K562 (cell line): ENCODE measurements at regions not wholly inside any gene's neighbourhood (a gene's known extent, or its start where the extent isn't known, plus 50 kb on each side); places are given as distances from the start of the nearest gene placed in this dataset.

ENCODE experiments used
- ARID1B ChIP-seq: fragments of 450-650 bp; IDR thresholded peaks from 2 replicates; pipeline ENCODE4 v1.6.1; 2016; ENCODE audit warnings: antibody characterized with exemption, mild to moderate bottlenecking, inconsistent platforms
- BCL6 ChIP-seq: fragments of 250-450 bp; sonication (Bioruptor Pico); IDR thresholded peaks from 2 replicates; pipeline ENCODE4 v1.4.0; 2020
- C11orf30 ChIP-seq: fragments of 450-650 bp; IDR thresholded peaks from 2 replicates; pipeline ENCODE4 v1.6.1; 2016; ENCODE audit warnings: low read depth, mild to moderate bottlenecking
- CBX1 ChIP-seq: sonication (generic); IDR thresholded peaks from 2 replicates; pipeline ENCODE4 v1.6.1; 2016; ENCODE audit warnings: antibody characterized with exemption, low read depth, mild to moderate bottlenecking
- CC2D1A ChIP-seq: fragments of 450-650 bp; IDR thresholded peaks from 2 replicates; pipeline ENCODE4 v1.6.1; 2017; ENCODE audit warnings: mild to moderate bottlenecking
- CHD2 ChIP-seq: IDR thresholded peaks from 2 replicates; pipeline ENCODE4 v1.6.1; 2011; ENCODE audit warnings: low read depth, low read length
- CREBBP ChIP-seq: IDR thresholded peaks from one replicate; pipeline ENCODE4 v1.6.1; 2012; ENCODE audit warnings: low read depth, mild to moderate bottlenecking, control low read depth, inconsistent platforms, low read length
- NFXL1 ChIP-seq: fragments of 450-650 bp; formaldehyde crosslinking; IDR thresholded peaks from 2 replicates; pipeline ENCODE4 v1.4.0; 2021; ENCODE audit warnings: mild to moderate bottlenecking
- NONO ChIP-seq, 2 experiments: fragments of 200-400 bp in 1 of 2; fragments of 450-650 bp in 1 of 2; formaldehyde crosslinking in 1 of 2; IDR thresholded peaks; 2 replicates each; pipeline ENCODE4 v1.6.1; 2017; ENCODE audit warnings: low read depth in 2 of 2, mild to moderate bottlenecking in 2 of 2, moderate library complexity in 2 of 2, low read length in 1 of 2
- NR2C2 ChIP-seq, 2 experiments: fragments of 200-800 bp in 1 of 2; sonication (Bioruptor generic) in 1 of 2; sonication (generic) in 1 of 2; formaldehyde crosslinking in 1 of 2; IDR thresholded peaks; 2 replicates each; pipeline versions ENCODE4 v1.6.1 to v1.8.0; 2016 to 2022; ENCODE audit warnings: mild to moderate bottlenecking in 1 of 2, missing compliant biosample characterization in 1 of 2, missing genetic modification characterization in 1 of 2, missing genetic modification reagents in 1 of 2
- TCF3 ChIP-seq: sonication (generic); formaldehyde crosslinking; IDR thresholded peaks from 2 replicates; pipeline ENCODE4 v1.4.0; 2020; ENCODE audit warnings: mild to moderate bottlenecking, missing genetic modification reagents
- ZNF780A ChIP-seq: fragments of 250-450 bp; sonication (Bioruptor Pico); IDR thresholded peaks from 2 replicates; pipeline ENCODE4 v1.5.0; 2021; ENCODE audit warnings: mild to moderate bottlenecking
- ZNF830 ChIP-seq: fragments of 250-450 bp; sonication (Bioruptor Pico); IDR thresholded peaks from 2 replicates; pipeline ENCODE4 v1.5.0; 2021; ENCODE audit warnings: mild to moderate bottlenecking
- TF ChIP-seq, protein P1 (sequence below), 3 experiments: fragments of 200-800 bp in 1 of 3; fragments of 250-450 bp in 1 of 3; fragments of 450-650 bp in 1 of 3; sonication (Bioruptor Pico) in 1 of 3; sonication (Bioruptor generic) in 1 of 3; formaldehyde crosslinking in 1 of 3; IDR thresholded peaks; 2 replicates each; pipeline versions ENCODE4 v1.6.1 to v1.8.0; 2016 to 2022; ENCODE audit warnings: mild to moderate bottlenecking in 2 of 3, missing genetic modification characterization in 2 of 3, missing compliant biosample characterization in 1 of 3, moderate library complexity in 1 of 3
- TF ChIP-seq, protein P2 (sequence below): fragments of 150-350 bp; conservative IDR thresholded peaks from 2 replicates; pipeline ENCODE4 v1.6.1; 2014; ENCODE audit warnings: low read length
- TF ChIP-seq, protein P3 (sequence below): fragments of 200-800 bp; sonication (Bioruptor generic); IDR thresholded peaks from 2 replicates; pipeline ENCODE4 v1.6.1; 2016; ENCODE audit warnings: missing genetic modification characterization, missing compliant biosample characterization

DNA sequence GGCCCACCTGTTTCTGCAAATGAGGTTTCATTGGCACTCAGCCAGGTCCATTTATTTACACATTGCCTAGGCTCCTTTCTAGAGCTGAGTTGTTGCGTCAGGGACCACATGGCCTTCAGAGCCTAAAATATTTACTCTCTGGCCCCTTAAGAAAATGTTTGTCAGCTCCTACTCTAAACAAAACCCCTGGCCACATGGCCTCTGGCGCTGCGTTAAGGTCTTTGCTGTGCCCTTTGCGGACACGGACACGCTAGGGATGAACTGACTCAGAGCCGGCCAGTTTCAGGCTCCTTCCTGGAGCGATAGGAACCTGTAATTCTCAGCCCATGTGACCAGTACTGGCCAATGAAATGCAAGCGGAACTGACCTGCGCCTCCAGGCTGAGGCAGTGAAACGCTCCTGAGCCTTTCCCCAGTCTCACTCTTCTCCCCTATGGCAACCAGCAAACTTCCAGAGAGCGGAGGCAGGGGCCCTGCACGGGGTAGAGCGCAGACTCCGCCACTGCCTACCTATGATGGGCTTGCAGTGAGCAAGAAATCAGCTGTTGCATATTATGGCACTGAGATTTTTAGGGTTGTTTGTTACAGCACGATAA, 160.3 kb downstream of the ETS2 start (continued):
- TF ChIP-seq, protein P1, sequence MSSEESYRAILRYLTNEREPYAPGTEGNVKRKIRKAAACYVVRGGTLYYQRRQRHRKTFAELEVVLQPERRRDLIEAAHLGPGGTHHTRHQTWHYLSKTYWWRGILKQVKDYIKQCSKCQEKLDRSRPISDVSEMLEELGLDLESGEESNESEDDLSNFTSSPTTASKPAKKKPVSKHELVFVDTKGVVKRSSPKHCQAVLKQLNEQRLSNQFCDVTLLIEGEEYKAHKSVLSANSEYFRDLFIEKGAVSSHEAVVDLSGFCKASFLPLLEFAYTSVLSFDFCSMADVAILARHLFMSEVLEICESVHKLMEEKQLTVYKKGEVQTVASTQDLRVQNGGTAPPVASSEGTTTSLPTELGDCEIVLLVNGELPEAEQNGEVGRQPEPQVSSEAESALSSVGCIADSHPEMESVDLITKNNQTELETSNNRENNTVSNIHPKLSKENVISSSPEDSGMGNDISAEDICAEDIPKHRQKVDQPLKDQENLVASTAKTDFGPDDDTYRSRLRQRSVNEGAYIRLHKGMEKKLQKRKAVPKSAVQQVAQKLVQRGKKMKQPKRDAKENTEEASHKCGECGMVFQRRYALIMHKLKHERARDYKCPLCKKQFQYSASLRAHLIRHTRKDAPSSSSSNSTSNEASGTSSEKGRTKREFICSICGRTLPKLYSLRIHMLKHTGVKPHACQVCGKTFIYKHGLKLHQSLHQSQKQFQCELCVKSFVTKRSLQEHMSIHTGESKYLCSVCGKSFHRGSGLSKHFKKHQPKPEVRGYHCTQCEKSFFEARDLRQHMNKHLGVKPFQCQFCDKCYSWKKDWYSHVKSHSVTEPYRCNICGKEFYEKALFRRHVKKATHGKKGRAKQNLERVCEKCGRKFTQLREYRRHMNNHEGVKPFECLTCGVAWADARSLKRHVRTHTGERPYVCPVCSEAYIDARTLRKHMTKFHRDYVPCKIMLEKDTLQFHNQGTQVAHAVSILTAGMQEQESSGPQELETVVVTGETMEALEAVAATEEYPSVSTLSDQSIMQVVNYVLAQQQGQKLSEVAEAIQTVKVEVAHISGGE (CRISPR knock-in tag; IDR thresholded peaks at IDR 0.05) = peak in 1 of 3 experiments; percentile 63; a peak in 1 of 6 replicates
- TF ChIP-seq ZNF780A = no peak
- TF ChIP-seq C11orf30 = no peak
- TF ChIP-seq, protein P2, sequence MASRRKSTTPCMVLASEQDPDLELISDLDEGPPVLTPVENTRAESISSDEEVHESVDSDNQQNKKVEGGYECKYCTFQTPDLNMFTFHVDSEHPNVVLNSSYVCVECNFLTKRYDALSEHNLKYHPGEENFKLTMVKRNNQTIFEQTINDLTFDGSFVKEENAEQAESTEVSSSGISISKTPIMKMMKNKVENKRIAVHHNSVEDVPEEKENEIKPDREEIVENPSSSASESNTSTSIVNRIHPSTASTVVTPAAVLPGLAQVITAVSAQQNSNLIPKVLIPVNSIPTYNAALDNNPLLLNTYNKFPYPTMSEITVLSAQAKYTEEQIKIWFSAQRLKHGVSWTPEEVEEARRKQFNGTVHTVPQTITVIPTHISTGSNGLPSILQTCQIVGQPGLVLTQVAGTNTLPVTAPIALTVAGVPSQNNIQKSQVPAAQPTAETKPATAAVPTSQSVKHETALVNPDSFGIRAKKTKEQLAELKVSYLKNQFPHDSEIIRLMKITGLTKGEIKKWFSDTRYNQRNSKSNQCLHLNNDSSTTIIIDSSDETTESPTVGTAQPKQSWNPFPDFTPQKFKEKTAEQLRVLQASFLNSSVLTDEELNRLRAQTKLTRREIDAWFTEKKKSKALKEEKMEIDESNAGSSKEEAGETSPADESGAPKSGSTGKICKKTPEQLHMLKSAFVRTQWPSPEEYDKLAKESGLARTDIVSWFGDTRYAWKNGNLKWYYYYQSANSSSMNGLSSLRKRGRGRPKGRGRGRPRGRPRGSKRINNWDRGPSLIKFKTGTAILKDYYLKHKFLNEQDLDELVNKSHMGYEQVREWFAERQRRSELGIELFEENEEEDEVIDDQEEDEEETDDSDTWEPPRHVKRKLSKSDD = no peak
- no peak for TF ChIP-seq NR2C2 (CRISPR knock-in tag; IDR thresholded peaks at IDR 0.05)
- peak; percentile 51; the same call in 1 of the 2 replicates for TF ChIP-seq NR2C2 (tag; IDR thresholded peaks at IDR 0.05)
- no peak for TF ChIP-seq ARID1B
- TF ChIP-seq, protein P3, sequence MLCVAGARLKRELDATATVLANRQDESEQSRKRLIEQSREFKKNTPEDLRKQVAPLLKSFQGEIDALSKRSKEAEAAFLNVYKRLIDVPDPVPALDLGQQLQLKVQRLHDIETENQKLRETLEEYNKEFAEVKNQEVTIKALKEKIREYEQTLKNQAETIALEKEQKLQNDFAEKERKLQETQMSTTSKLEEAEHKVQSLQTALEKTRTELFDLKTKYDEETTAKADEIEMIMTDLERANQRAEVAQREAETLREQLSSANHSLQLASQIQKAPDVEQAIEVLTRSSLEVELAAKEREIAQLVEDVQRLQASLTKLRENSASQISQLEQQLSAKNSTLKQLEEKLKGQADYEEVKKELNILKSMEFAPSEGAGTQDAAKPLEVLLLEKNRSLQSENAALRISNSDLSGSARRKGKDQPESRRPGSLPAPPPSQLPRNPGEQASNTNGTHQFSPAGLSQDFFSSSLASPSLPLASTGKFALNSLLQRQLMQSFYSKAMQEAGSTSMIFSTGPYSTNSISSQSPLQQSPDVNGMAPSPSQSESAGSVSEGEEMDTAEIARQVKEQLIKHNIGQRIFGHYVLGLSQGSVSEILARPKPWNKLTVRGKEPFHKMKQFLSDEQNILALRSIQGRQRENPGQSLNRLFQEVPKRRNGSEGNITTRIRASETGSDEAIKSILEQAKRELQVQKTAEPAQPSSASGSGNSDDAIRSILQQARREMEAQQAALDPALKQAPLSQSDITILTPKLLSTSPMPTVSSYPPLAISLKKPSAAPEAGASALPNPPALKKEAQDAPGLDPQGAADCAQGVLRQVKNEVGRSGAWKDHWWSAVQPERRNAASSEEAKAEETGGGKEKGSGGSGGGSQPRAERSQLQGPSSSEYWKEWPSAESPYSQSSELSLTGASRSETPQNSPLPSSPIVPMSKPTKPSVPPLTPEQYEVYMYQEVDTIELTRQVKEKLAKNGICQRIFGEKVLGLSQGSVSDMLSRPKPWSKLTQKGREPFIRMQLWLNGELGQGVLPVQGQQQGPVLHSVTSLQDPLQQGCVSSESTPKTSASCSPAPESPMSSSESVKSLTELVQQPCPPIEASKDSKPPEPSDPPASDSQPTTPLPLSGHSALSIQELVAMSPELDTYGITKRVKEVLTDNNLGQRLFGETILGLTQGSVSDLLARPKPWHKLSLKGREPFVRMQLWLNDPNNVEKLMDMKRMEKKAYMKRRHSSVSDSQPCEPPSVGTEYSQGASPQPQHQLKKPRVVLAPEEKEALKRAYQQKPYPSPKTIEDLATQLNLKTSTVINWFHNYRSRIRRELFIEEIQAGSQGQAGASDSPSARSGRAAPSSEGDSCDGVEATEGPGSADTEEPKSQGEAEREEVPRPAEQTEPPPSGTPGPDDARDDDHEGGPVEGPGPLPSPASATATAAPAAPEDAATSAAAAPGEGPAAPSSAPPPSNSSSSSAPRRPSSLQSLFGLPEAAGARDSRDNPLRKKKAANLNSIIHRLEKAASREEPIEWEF = no peak
- TF ChIP-seq ZNF830 (CRISPR knock-in tag) = no peak
- TF ChIP-seq NONO (IDR thresholded peaks at IDR 0.05; ENCODE audit: low read depth in 2 of 2, low read length in 1 of 2) = no peak
- TF ChIP-seq CHD2 = 0 out of 2 replicates have a peak, but pooled peaks have one; percentile 33
- peak; percentile 71; the same call in 1 of the 2 replicates for TF ChIP-seq CBX1
- TF ChIP-seq CC2D1A = peak; percentile 33; the same call in 1 of the 2 replicates
- TF ChIP-seq BCL6 = no peak
- TF ChIP-seq TCF3 (CRISPR knock-in tag) = no peak
- TF ChIP-seq CREBBP = no peak
- no peak for TF ChIP-seq NFXL1
